B cell (primary cell): ENCODE measurements at regions not wholly inside any gene's neighbourhood (a gene's known extent, or its start where the extent isn't known, plus 50 kb on each side); places are given as distances from the start of the nearest gene placed in this dataset.

ENCODE experiments used
- ATAC-seq: fragments of 200-7000 bp; cut with Tn5 transposase; one replicate; pipeline ENCODE4 v1.10.0; 2021; ENCODE audit warnings: low read depth, mild to moderate bottlenecking, moderate number of reproducible peaks, moderate library complexity
- CTCF ChIA-PET: fragments of 350-600 bp; sonication (Branson Sonifier 250); formaldehyde crosslinking; loops from one replicate; lab custom pipeline; 2021; ENCODE audit warnings: antibody characterized with exemption, inconsistent platforms; lab: Charles Lee
- POLR2A ChIA-PET: fragments of 350-600 bp; sonication (Branson Sonifier 250); formaldehyde crosslinking; loops from one replicate; lab custom pipeline; 2021; ENCODE audit warnings: antibody characterized with exemption; lab: Charles Lee
- DNase-seq: peaks from one replicate; pipeline ENCODE4 v3.0.0; 2013
- H2AFZ ChIP-seq: 2 replicates; pipeline ENCODE4 v1.6.1; 2012; ENCODE audit warnings: mild to moderate bottlenecking, low read depth, low read length; ENCODE audit not compliant: insufficient read depth, poor library complexity, severe bottlenecking
- H3K27ac ChIP-seq, 2 donors: 1 replicate in 1 of 2; 2 replicates in 1 of 2; pipeline ENCODE4 v1.5.1; 2012 to 2013; ENCODE audit warnings: low read length in 2 of 2, mild to moderate bottlenecking in 2 of 2, moderate library complexity in 1 of 2
- H3K27me3 ChIP-seq, 4 experiments: fragments of 200-600 bp in 1 of 4; sonication (generic) in 1 of 4; replicated peaks in 1 of 4; 1 replicate in 2 of 4; 2 replicates in 2 of 4; pipeline versions ENCODE4 v1.6.1 to v1.7.0; 2013 to 2016; ENCODE audit warnings: low read length in 3 of 4, mild to moderate bottlenecking in 2 of 4, mixed read lengths in 1 of 4, moderate library complexity in 1 of 4; ENCODE audit not compliant: insufficient read depth in 4 of 4, control insufficient read depth in 3 of 4; ENCODE audit errors: control extremely low read depth in 1 of 4
- H3K36me3 ChIP-seq, 2 experiments: replicated peaks in 1 of 2; 1 replicate in 1 of 2; 2 replicates in 1 of 2; pipeline versions ENCODE4 v1.6.1 to v1.7.1; 2013; ENCODE audit warnings: low read length in 1 of 2; ENCODE audit not compliant: insufficient read depth in 2 of 2, control insufficient read depth in 1 of 2; ENCODE audit errors: control extremely low read depth in 1 of 2, extremely low read depth in 1 of 2
- H3K4me1 ChIP-seq, 2 donors: fragments of 200-600 bp in 1 of 2; sonication (generic) in 1 of 2; 1 replicate in 1 of 2; 2 replicates in 1 of 2; pipeline versions ENCODE4 v1.5.1 to v1.6.1; 2013 to 2017; ENCODE audit warnings: low read length in 2 of 2; ENCODE audit not compliant: control insufficient read depth in 2 of 2, insufficient read depth in 2 of 2
- H3K4me2 ChIP-seq: replicated peaks from 2 replicates; pipeline ENCODE3; 2012; ENCODE audit warnings: mild to moderate bottlenecking, low read depth, low read length; ENCODE audit not compliant: poor library complexity, severe bottlenecking
- H3K4me3 ChIP-seq, 5 experiments: fragments of 200-600 bp in 1 of 5; sonication (generic) in 1 of 5; 1 replicate in 3 of 5; 2 replicates in 2 of 5; pipeline versions ENCODE4 v1.5.1 to v1.7.0; 2011 to 2016; ENCODE audit warnings: low read length in 4 of 5, mild to moderate bottlenecking in 4 of 5, low read depth in 2 of 5, control low read depth in 1 of 5, moderate library complexity in 1 of 5; ENCODE audit not compliant: insufficient read depth in 1 of 5; ENCODE audit errors: control extremely low read depth in 1 of 5, extremely low read depth in 1 of 5
- H3K79me2 ChIP-seq: fragments of 200-600 bp; sonication (generic); one replicate; pipeline ENCODE4 v1.6.0; 2016; ENCODE audit warnings: low read length; ENCODE audit not compliant: control insufficient read depth, insufficient read depth
- H3K9ac ChIP-seq: fragments of 200-600 bp; sonication (generic); 2 replicates; pipeline ENCODE4 v1.6.1; 2017; ENCODE audit warnings: mild to moderate bottlenecking, low read length, moderate library complexity
- H3K9me3 ChIP-seq, 3 donors: one replicate each; pipeline versions ENCODE4 v1.6.1 to v1.7.1; 2013; ENCODE audit warnings: low read length in 2 of 3; ENCODE audit not compliant: control insufficient read depth in 2 of 3, insufficient read depth in 1 of 3; ENCODE audit errors: control extremely low read depth in 1 of 3
- H4K20me1 ChIP-seq: 2 replicates; pipeline ENCODE4 v1.6.0; 2012; ENCODE audit warnings: mild to moderate bottlenecking, low read length; ENCODE audit not compliant: insufficient read depth, control insufficient read depth, poor library complexity, severe bottlenecking
- H3K27ac Mint-ChIP-seq: one replicate; pipeline ENCODE4 v1.8.0; 2021; ENCODE audit warnings: mixed read lengths
- H3K27me3 Mint-ChIP-seq: one replicate; pipeline ENCODE4 v1.8.0; 2021; ENCODE audit warnings: mixed read lengths
- H3K4me1 Mint-ChIP-seq: one replicate; pipeline ENCODE4 v1.8.0; 2021; ENCODE audit warnings: mixed read lengths
- H3K4me3 Mint-ChIP-seq: one replicate; pipeline ENCODE4 v1.8.0; 2021; ENCODE audit warnings: mixed read lengths
- H3K9me3 Mint-ChIP-seq: one replicate; pipeline ENCODE4 v1.8.0; 2022; ENCODE audit warnings: mixed read lengths; ENCODE audit not compliant: insufficient read depth
- CTCF ChIP-seq: fragments of 200-600 bp; IDR thresholded peaks from one replicate; pipeline ENCODE4 v1.8.0; 2022; ENCODE audit warnings: antibody characterized with exemption, mild to moderate bottlenecking
- EZH2 ChIP-seq: IDR thresholded peaks from 2 replicates; pipeline ENCODE4 v1.6.1; 2012; ENCODE audit warnings: borderline replicate concordance, low read depth, mild to moderate bottlenecking, moderate library complexity, low read length; ENCODE audit not compliant: insufficient read depth, poor library complexity, severe bottlenecking
- WGBS: methylation state at CpG from one replicate; pipeline ENCODE4 v1.1.5; 2013; ENCODE audit warnings: missing lambda C conversion rate; ENCODE audit not compliant: insufficient coverage; 5-methylcytosine and 5-hydroxymethylcytosine counted together
- intact Hi-C: fragments of 100-400 bp; cut with micrococcal nuclease; formaldehyde crosslinking; loops from one replicate; pipeline ENCODE4 v1.10.0; 2022

DNA sequence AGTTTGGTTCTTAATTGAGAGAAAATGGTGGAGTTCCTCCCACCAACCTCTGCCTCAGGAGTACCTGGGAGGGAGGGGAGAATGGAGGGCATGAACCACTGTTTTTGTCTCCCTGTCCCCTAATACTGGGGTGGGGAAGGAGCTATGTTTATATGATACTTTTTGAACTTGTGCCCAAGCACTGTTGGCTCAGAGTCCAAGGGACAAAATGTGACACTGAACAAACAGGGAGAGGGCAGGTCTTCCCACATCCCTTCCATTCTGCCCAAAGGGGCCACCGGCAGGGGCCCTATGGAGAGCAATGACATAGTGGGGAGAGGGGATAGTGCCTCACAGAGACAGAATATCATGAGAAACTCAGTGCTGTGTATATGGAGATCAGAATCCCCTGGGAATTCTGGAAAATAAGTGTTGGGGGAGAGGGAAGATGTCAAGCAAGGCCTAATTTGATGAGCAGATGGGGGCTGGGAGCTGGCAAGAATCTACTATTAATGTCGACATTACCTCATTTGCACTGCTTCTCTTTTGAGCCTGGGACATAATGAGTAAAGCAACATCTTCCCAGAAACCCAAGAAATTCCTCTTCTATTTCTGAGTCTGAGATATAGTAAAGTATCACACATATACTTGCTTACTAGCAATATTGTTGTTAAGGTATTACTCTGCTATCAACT, 180.6 kb downstream of the CYP26A1 start:
- DNase-seq (no peak), ATAC-seq (no peak)
- Histone ChIP-seq H3K4me2 (no peak overlapping the region), H3K36me3 (no peaks in the 10 kb centered on the region), H3K27me3 (no peaks in the 10 kb centered on the region), H3K79me2 (no peaks in the 10 kb centered on the region), H3K27ac (no peak overlapping the region), H3K4me3 (no peak overlapping the region), H2AFZ (no peak overlapping the region), H3K4me1 (no peaks in the 10 kb centered on the region), H3K9ac (no peak overlapping the region), H4K20me1 (no peaks in the 10 kb centered on the region), H3K9me3 (no peaks in the 10 kb centered on the region)
- intact Hi-C loops: no loop called here
- Mint-ChIP-seq H3K27ac (no peak overlapping the region), H3K27me3 (no peaks in the 10 kb centered on the region), H3K4me1 (no peaks in the 10 kb centered on the region), H3K9me3 (no peaks in the 10 kb centered on the region), H3K4me3 (no peak overlapping the region)
- WGBS: 100% methylated on average over 1 of the region's 2 CpGs
- POLR2A ChIA-PET: interaction anchor here (0.6 kb wide), 1 partner anchor 462 kb away, joined by 4 read pairs; no protein-coding TSS in a partner anchor
- CTCF ChIA-PET: no interaction called here
- TF ChIP-seq CTCF (no peak), EZH2 (no peak)

DNA sequence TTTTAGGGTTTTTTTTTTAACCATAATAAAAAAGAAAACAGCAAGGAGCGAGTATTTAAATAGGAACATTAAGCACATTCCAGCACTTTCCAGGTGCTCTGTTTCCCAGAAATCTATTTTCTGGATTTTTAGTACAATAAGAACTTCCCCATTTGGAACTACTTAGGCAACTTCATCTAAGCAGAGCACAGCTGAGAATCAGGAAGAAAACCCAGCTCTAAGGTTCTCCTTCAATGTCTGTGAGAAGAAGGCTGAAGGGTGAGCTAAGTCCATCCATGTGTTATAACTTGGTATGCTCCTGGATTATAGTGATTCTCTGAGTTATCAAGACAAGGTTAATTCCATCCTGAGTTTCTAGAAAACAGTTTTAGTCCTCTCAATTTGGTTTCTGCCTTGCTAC, 181.9 kb downstream of the CYP26A1 start:
- DNase-seq (no peak), ATAC-seq (no peak)
- CTCF ChIA-PET: no interaction called here
- intact Hi-C loops: no loop called here
- WGBS: no CpG with 5 or more reads among the region's 1 CpG
- H3K27me3 ChIP-seq: no peaks in the 10 kb centered on the region
- H3K27ac Mint-ChIP-seq: no peak overlapping the region
- H3K79me2 ChIP-seq: no peaks in the 10 kb centered on the region
- H4K20me1 ChIP-seq: no peaks in the 10 kb centered on the region
- no peak overlapping the region for H3K27ac ChIP-seq
- H3K4me1 ChIP-seq: no peaks in the 10 kb centered on the region
- no peaks in the 10 kb centered on the region for H3K4me1 Mint-ChIP-seq
- H3K4me3 ChIP-seq: no peak overlapping the region
- no peak overlapping the region for H3K9ac ChIP-seq
- no peaks in the 10 kb centered on the region for H3K9me3 ChIP-seq
- POLR2A ChIA-PET: no interaction called here
- no peak overlapping the region for H2AFZ ChIP-seq
- no peak overlapping the region for H3K4me2 ChIP-seq
- no peaks in the 10 kb centered on the region for H3K27me3 Mint-ChIP-seq
- no peak for TF ChIP-seq CTCF
- TF ChIP-seq EZH2: no peak
- no peaks in the 10 kb centered on the region for H3K9me3 Mint-ChIP-seq
- no peaks in the 10 kb centered on the region for H3K36me3 ChIP-seq
- no peak overlapping the region for H3K4me3 Mint-ChIP-seq
